ENCODE measurements at regions not wholly inside any gene's neighbourhood (a gene's known extent, or its start where the extent isn't known, plus 50 kb on each side); places are given as distances from the start of the nearest gene placed in this dataset.

GRCh38 chr1:38608202-38608864, 251.2 kb downstream of the RRAGC start:
- ATAC-seq (ENCODE audit: low read depth) (no peak), DNase-seq (ENCODE audit: low spot score) (no peak)
- H3K9me3 ChIP-seq (ENCODE audit: severe bottlenecking): no peaks in the 10 kb centered on the region
- peaks cover 7% of the 10 kb centered on the region for H3K4me1 ChIP-seq (ENCODE audit: insufficient read depth, poor library complexity, severe bottlenecking)
- H3K27ac ChIP-seq (ENCODE audit: poor library complexity, severe bottlenecking): no peak overlapping the region
- H3K4me3 ChIP-seq (ENCODE audit: severe bottlenecking): no peak overlapping the region
- no peak for TF ChIP-seq CTCF (IDR thresholded peaks at IDR 0.05; ENCODE audit: poor library complexity, severe bottlenecking)
- no peaks in the 10 kb centered on the region for H3K27me3 ChIP-seq (ENCODE audit: insufficient read depth, poor library complexity, severe bottlenecking)
- H3K36me3 ChIP-seq (ENCODE audit: low read depth): no peaks in the 10 kb centered on the region

DNA sequence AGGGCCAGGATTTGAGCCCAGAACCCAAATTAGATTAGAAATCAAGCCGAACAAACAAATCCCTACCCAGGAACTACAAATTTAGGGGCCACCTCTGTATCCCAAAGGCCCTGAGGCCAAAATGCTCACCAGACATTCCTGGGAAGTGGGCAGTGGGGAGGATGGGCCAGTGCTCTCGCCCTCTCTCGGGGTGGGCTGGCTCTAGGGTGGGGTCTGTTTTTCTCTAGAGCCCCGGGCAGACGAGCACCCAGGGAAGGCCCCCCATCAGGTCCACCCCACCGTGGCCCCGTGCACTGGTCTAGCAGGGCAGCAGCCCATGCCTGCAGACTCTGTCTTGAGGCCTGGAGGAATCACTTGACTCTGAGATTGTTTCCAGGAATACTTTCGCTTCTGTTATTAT, 252.0 kb downstream of the RRAGC start:
- Histone ChIP-seq H3K4me3 (ENCODE audit: severe bottlenecking) (no peak overlapping the region), H3K27me3 (ENCODE audit: insufficient read depth, poor library complexity, severe bottlenecking) (no peaks in the 10 kb centered on the region), H3K27ac (ENCODE audit: poor library complexity, severe bottlenecking) (no peak overlapping the region), H3K9me3 (ENCODE audit: severe bottlenecking) (no peaks in the 10 kb centered on the region), H3K4me1 (ENCODE audit: insufficient read depth, poor library complexity, severe bottlenecking) (peaks cover 7% of the 10 kb centered on the region), H3K36me3 (ENCODE audit: low read depth) (no peaks in the 10 kb centered on the region)
- ATAC-seq (ENCODE audit: low read depth): no peak
- peak; percentile 15 for DNase-seq (ENCODE audit: low spot score)
- TF ChIP-seq CTCF (IDR thresholded peaks at IDR 0.05; ENCODE audit: poor library complexity, severe bottlenecking): no peak

- no peak overlapping the region for H3K27ac ChIP-seq (ENCODE audit: poor library complexity, severe bottlenecking)
- H3K9me3 ChIP-seq (ENCODE audit: severe bottlenecking): no peaks in the 10 kb centered on the region
- H3K4me1 ChIP-seq (ENCODE audit: insufficient read depth, poor library complexity, severe bottlenecking): peaks cover 9% of the 10 kb centered on the region
- H3K27me3 ChIP-seq (ENCODE audit: insufficient read depth, poor library complexity, severe bottlenecking): no peaks in the 10 kb centered on the region
- H3K4me3 ChIP-seq (ENCODE audit: severe bottlenecking): no peak overlapping the region
- DNase-seq (ENCODE audit: low spot score): peak; percentile 23
- H3K36me3 ChIP-seq (ENCODE audit: low read depth): no peaks in the 10 kb centered on the region
- TF ChIP-seq CTCF (IDR thresholded peaks at IDR 0.05; ENCODE audit: poor library complexity, severe bottlenecking): no peak
- ATAC-seq (ENCODE audit: low read depth): no peak
Observed at GRCh38 chr1:38605063-38605462, 254.5 kb downstream of the RRAGC start.

DNA sequence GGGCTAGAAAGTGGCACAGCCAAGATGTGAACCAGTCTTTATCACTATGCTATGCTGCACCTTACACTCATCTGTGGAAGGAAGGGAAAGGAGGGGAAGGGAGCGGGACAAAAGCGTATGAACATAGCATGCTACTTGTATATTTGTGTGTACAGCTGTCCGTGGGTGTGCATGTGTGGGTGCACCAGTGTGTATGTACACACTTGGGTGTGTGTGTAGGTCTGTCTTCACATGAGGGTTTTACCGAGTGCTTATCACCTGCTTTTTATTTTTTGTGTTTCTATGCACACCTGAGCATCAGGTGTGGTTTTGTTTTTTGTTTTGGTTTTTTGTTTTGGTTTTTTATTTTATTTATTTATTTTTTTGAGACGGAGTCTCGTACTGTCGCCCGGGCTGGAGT, 255.7 kb downstream of the RRAGC start:
- Histone ChIP-seq H3K27ac (ENCODE audit: poor library complexity, severe bottlenecking) (no peak overlapping the region), H3K4me3 (ENCODE audit: severe bottlenecking) (no peak overlapping the region), H3K36me3 (ENCODE audit: low read depth) (no peaks in the 10 kb centered on the region), H3K4me1 (ENCODE audit: insufficient read depth, poor library complexity, severe bottlenecking) (peaks cover 13% of the 10 kb centered on the region), H3K27me3 (ENCODE audit: insufficient read depth, poor library complexity, severe bottlenecking) (no peaks in the 10 kb centered on the region), H3K9me3 (ENCODE audit: severe bottlenecking) (no peaks in the 10 kb centered on the region)
- DNase-seq (ENCODE audit: low spot score) (peak; percentile 25), ATAC-seq (ENCODE audit: low read depth) (no peak)
- TF ChIP-seq CTCF (IDR thresholded peaks at IDR 0.05; ENCODE audit: poor library complexity, severe bottlenecking): no peak

DNA sequence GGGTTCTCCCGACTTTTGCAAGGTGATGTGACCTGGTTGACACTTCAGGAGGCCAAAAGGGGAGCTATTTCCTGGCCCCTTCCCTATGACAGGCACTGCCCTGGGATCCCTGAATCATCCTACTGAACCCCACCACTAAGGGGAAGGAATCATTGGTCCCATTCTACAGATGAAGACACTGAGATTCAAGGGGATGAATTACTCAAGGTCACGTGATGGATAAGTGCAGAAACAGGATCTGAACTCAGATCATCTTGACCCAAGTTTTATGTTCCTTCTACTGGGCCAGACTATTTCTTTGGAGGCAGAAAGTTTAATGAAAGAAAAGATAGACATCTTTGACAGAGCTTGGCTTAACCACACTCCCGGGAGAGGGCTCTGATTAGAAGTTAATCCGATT, 258.7 kb downstream of the RRAGC start:
- no peak overlapping the region for H3K4me3 ChIP-seq (ENCODE audit: severe bottlenecking)
- no peaks in the 10 kb centered on the region for H3K36me3 ChIP-seq (ENCODE audit: low read depth)
- H3K27ac ChIP-seq (ENCODE audit: poor library complexity, severe bottlenecking): no peak overlapping the region
- ATAC-seq (ENCODE audit: low read depth) (no peak), DNase-seq (ENCODE audit: low spot score) (no peak)
- H3K4me1 ChIP-seq (ENCODE audit: insufficient read depth, poor library complexity, severe bottlenecking): peaks cover 13% of the 10 kb centered on the region
- H3K9me3 ChIP-seq (ENCODE audit: severe bottlenecking): no peaks in the 10 kb centered on the region
- no peaks in the 10 kb centered on the region for H3K27me3 ChIP-seq (ENCODE audit: insufficient read depth, poor library complexity, severe bottlenecking)
- no peak for TF ChIP-seq CTCF (IDR thresholded peaks at IDR 0.05; ENCODE audit: poor library complexity, severe bottlenecking)

Measured in RWPE2 (cell line).